HEK293T (cell line): ENCODE measurements at regions not wholly inside any gene's neighbourhood (a gene's known extent, or its start where the extent isn't known, plus 50 kb on each side); places are given as distances from the start of the nearest gene placed in this dataset.
"Not testable (repeated sequence)": the region's sequence is repeated elsewhere in the genome, so short reads cannot be mapped to it uniquely, and the experiment has no call there.

Experiments
- CTCF ChIA-PET: fragments of 350-600 bp; formaldehyde crosslinking; extraction: SDS; loops from one replicate; lab custom pipeline; 2021; ENCODE audit warnings: antibody characterized with exemption, inconsistent platforms; lab: Yijun Ruan, JAX
- POLR2A ChIA-PET: fragments of 350-600 bp; formaldehyde crosslinking; extraction: SDS; loops from one replicate; lab custom pipeline; 2020; ENCODE audit warnings: antibody characterized with exemption, inconsistent platforms; lab: Yijun Ruan, JAX
- DNase-seq: peaks from one replicate; pipeline ENCODE4 v3.0.0; 2012; ENCODE audit warnings: mixed read lengths; ENCODE audit errors: extremely low spot score
- ARNT ChIP-seq: fragments of 450-650 bp; IDR thresholded peaks from 2 replicates; pipeline ENCODE4 v1.6.1; 2017; ENCODE audit warnings: mild to moderate bottlenecking
- BHLHE40 ChIP-seq: fragments of 450-650 bp; IDR thresholded peaks from 2 replicates; pipeline ENCODE4 v1.6.1; 2016; ENCODE audit warnings: mild to moderate bottlenecking, moderate library complexity, borderline replicate concordance
- CTBP1 ChIP-seq: fragments of 450-650 bp; IDR thresholded peaks from 2 replicates; pipeline ENCODE4 v1.6.1; 2016; ENCODE audit warnings: borderline replicate concordance
- ELF4 ChIP-seq: fragments of 450-650 bp; IDR thresholded peaks from 2 replicates; pipeline ENCODE4 v1.6.1; 2017; ENCODE audit warnings: antibody characterized with exemption
- FOXA1 ChIP-seq: fragments of 450-650 bp; IDR thresholded peaks from 2 replicates; pipeline ENCODE4 v1.6.1; 2016; ENCODE audit warnings: mild to moderate bottlenecking
- FOXK2 ChIP-seq: fragments of 450-650 bp; IDR thresholded peaks from 2 replicates; pipeline ENCODE4 v1.6.1; 2016; ENCODE audit warnings: mild to moderate bottlenecking
- FOXM1 ChIP-seq: fragments of 450-650 bp; IDR thresholded peaks from 2 replicates; pipeline ENCODE4 v1.6.1; 2017; ENCODE audit warnings: mild to moderate bottlenecking, borderline replicate concordance
- HDGF ChIP-seq: fragments of 450-650 bp; IDR thresholded peaks from 2 replicates; pipeline ENCODE4 v1.6.1; 2017; ENCODE audit warnings: antibody characterized with exemption, borderline replicate concordance
- L3MBTL2 ChIP-seq: fragments of 450-650 bp; conservative IDR thresholded peaks from 2 replicates; pipeline ENCODE4 v1.6.1; 2016; ENCODE audit warnings: mild to moderate bottlenecking
- LEF1 ChIP-seq: fragments of 450-650 bp; IDR thresholded peaks from 2 replicates; pipeline ENCODE4 v1.6.1; 2017; ENCODE audit warnings: mild to moderate bottlenecking, borderline replicate concordance
- NFRKB ChIP-seq: fragments of 450-650 bp; IDR thresholded peaks from 2 replicates; pipeline ENCODE4 v1.6.1; 2016; ENCODE audit warnings: mild to moderate bottlenecking, moderate library complexity
- PKNOX1 ChIP-seq: fragments of 450-650 bp; IDR thresholded peaks from 2 replicates; pipeline ENCODE4 v1.6.1; 2016
- SP1 ChIP-seq: fragments of 450-650 bp; IDR thresholded peaks from 2 replicates; pipeline ENCODE4 v1.6.1; 2017
- SUZ12 ChIP-seq: fragments of 450-650 bp; IDR thresholded peaks from 2 replicates; pipeline ENCODE4 v1.6.1; 2016; ENCODE audit warnings: mild to moderate bottlenecking
- TARDBP ChIP-seq: fragments of 450-650 bp; IDR thresholded peaks from 2 replicates; pipeline ENCODE4 v1.6.1; 2016
- ZNF384 ChIP-seq: fragments of 450-650 bp; IDR thresholded peaks from 2 replicates; pipeline ENCODE4 v1.6.1; 2016

GRCh38 chr5:32909207-32909606 is 198.1 kb downstream of the NPR3 start:
- ChIA-PET POLR2A (no interaction called here), CTCF (no interaction called here)
- TF ChIP-seq ZNF384 (no peak), FOXM1 (no peak), FOXA1 (no peak), TARDBP (no peak), BHLHE40 (no peak), SUZ12 (no peak), FOXK2 (no peak), NFRKB (no peak), PKNOX1 (no peak), ARNT (no peak), LEF1 (no peak), SP1 (no peak), CTBP1 (no peak), ELF4 (no peak), L3MBTL2 (no peak), HDGF (no peak)
- DNase-seq = no peak

- no peak for DNase-seq
- TF ChIP-seq PKNOX1 = no peak
- no peak for TF ChIP-seq L3MBTL2
- TF ChIP-seq NFRKB = no peak
- TF ChIP-seq ARNT = no peak
- no peak for TF ChIP-seq SP1
- no peak for TF ChIP-seq CTBP1
- TF ChIP-seq BHLHE40 = no peak
- no peak for TF ChIP-seq SUZ12
- TF ChIP-seq ELF4 = no peak
- no peak for TF ChIP-seq TARDBP
- no peak for TF ChIP-seq HDGF
- TF ChIP-seq FOXK2 = no peak
- no peak for TF ChIP-seq LEF1
- no peak for TF ChIP-seq ZNF384
- CTCF ChIA-PET = interaction anchor here (0.7 to 0.9 kb wide), 2 partner anchors 25 to 330 kb away, joined by 3 read pairs; no protein-coding TSS in a partner anchor
- POLR2A ChIA-PET = no interaction called here
Observed at GRCh38 chr5:32916648-32917047, 205.5 kb downstream of the NPR3 start.

GRCh38 chr5:32928761-32929160 is 217.6 kb downstream of the NPR3 start:
- POLR2A ChIA-PET = no interaction called here
- no peak for DNase-seq
- CTCF ChIA-PET = no interaction called here
- TF ChIP-seq ELF4 (no peak), L3MBTL2 (no peak), ARNT (no peak), SUZ12 (no peak), PKNOX1 (no peak), FOXM1 (no peak), BHLHE40 (no peak), TARDBP (no peak), HDGF (no peak), FOXK2 (no peak), SP1 (no peak), CTBP1 (no peak), FOXA1 (no peak), LEF1 (no peak), NFRKB (no peak), ZNF384 (no peak)

GRCh38 chr5:32931438-32931837 is 220.3 kb downstream of the NPR3 start:
- CTCF ChIA-PET, DNase-seq, POLR2A ChIA-PET: not testable (repeated sequence)

- TF ChIP-seq LEF1 (no peak), HDGF (no peak), CTBP1 (no peak), SUZ12 (no peak), ARNT (no peak), ELF4 (no peak), SP1 (no peak), FOXM1 (no peak), PKNOX1 (no peak), BHLHE40 (no peak), NFRKB (no peak)
- CTCF ChIA-PET = no interaction called here
- DNase-seq = no peak
- POLR2A ChIA-PET = no interaction called here
Observed at GRCh38 chr5:32932241-32932935, 221.3 kb downstream of the NPR3 start.

- POLR2A ChIA-PET = no interaction called here
- DNase-seq = no peak
- no peak for TF ChIP-seq SP1
- no peak for TF ChIP-seq FOXA1
- TF ChIP-seq PKNOX1 = no peak
- no peak for TF ChIP-seq FOXK2
- no peak for TF ChIP-seq BHLHE40
- no peak for TF ChIP-seq L3MBTL2
- TF ChIP-seq ZNF384 = no peak
- no peak for TF ChIP-seq LEF1
- no peak for TF ChIP-seq FOXM1
- no peak for TF ChIP-seq HDGF
- TF ChIP-seq ARNT = no peak
- TF ChIP-seq ELF4 = no peak
- TF ChIP-seq NFRKB = no peak
- TF ChIP-seq CTBP1 = no peak
- TF ChIP-seq TARDBP = no peak
- no peak for TF ChIP-seq SUZ12
- CTCF ChIA-PET = interaction anchor here (0.7 kb wide), 1 partner anchor 593 kb away, joined by 4 read pairs; no protein-coding TSS in a partner anchor
Observed at GRCh38 chr5:32933692-32934091, 222.6 kb downstream of the NPR3 start.
